PC-9 (cell line): ENCODE measurements at regions not wholly inside any gene's neighbourhood (a gene's known extent, or its start where the extent isn't known, plus 50 kb on each side); places are given as distances from the start of the nearest gene placed in this dataset.

ENCODE experiments used
- EZH2 ChIP-seq: fragments of 200-600 bp; sonication (generic); IDR thresholded peaks from 2 replicates; pipeline ENCODE4 v1.8.0; 2017; ENCODE audit warnings: antibody characterized with exemption, low read depth
- TF ChIP-seq, protein P1 (sequence below): fragments of 200-600 bp; sonication (generic); conservative IDR thresholded peaks from 2 replicates; pipeline ENCODE4 v1.6.1; 2017; ENCODE audit warnings: mixed run types, antibody characterized with exemption, mild to moderate bottlenecking, moderate library complexity

DNA sequence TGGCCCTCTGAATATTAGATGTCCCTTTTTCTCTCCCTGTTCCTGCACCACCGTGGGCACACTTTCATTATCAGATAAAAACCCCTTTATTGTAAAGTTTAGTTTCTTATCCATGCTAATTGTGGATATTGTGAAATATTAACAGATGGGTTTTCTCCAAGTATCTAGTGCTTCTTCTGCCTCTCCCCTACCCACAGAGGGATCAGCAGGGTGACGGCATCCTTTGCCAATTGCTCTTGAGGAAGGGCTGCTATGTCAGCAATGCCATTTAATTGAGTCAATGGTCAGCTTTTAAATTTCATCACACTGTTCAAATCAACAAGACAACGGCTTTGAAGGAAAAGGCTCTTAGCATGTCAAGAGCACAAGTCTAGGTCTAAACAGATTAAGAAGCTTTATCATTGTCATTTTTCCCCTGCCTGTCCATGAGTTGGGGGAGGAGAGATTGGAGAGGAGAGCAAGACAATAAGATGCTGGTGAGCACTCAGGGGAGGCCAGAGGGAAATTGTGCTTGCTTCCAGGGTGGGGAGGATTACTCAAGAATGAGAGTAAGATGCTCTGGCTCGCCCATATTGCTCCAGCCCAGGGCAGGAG, 443.0 kb upstream of the CCL2 start:
- TF ChIP-seq EZH2, result no peak
- TF ChIP-seq, protein P1, sequence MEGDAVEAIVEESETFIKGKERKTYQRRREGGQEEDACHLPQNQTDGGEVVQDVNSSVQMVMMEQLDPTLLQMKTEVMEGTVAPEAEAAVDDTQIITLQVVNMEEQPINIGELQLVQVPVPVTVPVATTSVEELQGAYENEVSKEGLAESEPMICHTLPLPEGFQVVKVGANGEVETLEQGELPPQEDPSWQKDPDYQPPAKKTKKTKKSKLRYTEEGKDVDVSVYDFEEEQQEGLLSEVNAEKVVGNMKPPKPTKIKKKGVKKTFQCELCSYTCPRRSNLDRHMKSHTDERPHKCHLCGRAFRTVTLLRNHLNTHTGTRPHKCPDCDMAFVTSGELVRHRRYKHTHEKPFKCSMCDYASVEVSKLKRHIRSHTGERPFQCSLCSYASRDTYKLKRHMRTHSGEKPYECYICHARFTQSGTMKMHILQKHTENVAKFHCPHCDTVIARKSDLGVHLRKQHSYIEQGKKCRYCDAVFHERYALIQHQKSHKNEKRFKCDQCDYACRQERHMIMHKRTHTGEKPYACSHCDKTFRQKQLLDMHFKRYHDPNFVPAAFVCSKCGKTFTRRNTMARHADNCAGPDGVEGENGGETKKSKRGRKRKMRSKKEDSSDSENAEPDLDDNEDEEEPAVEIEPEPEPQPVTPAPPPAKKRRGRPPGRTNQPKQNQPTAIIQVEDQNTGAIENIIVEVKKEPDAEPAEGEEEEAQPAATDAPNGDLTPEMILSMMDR, result no peak
